CD4-positive, alpha-beta memory T cell (primary cell): ENCODE measurements at regions not wholly inside any gene's neighbourhood (a gene's known extent, or its start where the extent isn't known, plus 50 kb on each side); places are given as distances from the start of the nearest gene placed in this dataset.

Experiments
- CTCF ChIA-PET: fragments of 350-600 bp; sonication (Branson Sonifier 250); formaldehyde crosslinking; loops from one replicate; lab custom pipeline; 2021; ENCODE audit warnings: inconsistent platforms; ENCODE audit not compliant: partially characterized antibody; lab: Charles Lee
- POLR2A ChIA-PET: fragments of 350-600 bp; sonication (Branson Sonifier 250); formaldehyde crosslinking; loops from one replicate; lab custom pipeline; 2021; ENCODE audit not compliant: partially characterized antibody; lab: Charles Lee
- DNase-seq, 5 donors: peaks; one replicate each; pipeline versions ENCODE4 v3.0.0 to v3.0.0-alpha.2; 2020 to 2022; ENCODE audit warnings: mixed read lengths in 1 of 5
- H3K27ac ChIP-seq: one replicate; pipeline ENCODE4 v1.7.0; 2013; ENCODE audit warnings: low read depth, low read length
- H3K27me3 ChIP-seq: 2 replicates; pipeline ENCODE4 v1.7.0; 2013; ENCODE audit warnings: mild to moderate bottlenecking, low read length, moderate library complexity; ENCODE audit not compliant: insufficient read depth
- H3K36me3 ChIP-seq: 2 replicates; pipeline ENCODE4 v1.7.0; 2013; ENCODE audit warnings: mild to moderate bottlenecking, low read length, moderate library complexity; ENCODE audit not compliant: insufficient read depth
- H3K4me1 ChIP-seq: 2 replicates; pipeline ENCODE4 v1.7.0; 2013; ENCODE audit warnings: mild to moderate bottlenecking, low read length, moderate library complexity; ENCODE audit not compliant: insufficient read depth
- H3K4me3 ChIP-seq, 2 donors: one replicate each; pipeline ENCODE4 v1.7.0; 2013; ENCODE audit warnings: low read length in 2 of 2, mild to moderate bottlenecking in 1 of 2
- H3K9me3 ChIP-seq, 2 donors: one replicate each; pipeline ENCODE4 v1.7.0; 2013; ENCODE audit warnings: low read length in 2 of 2, control low read depth in 1 of 2; ENCODE audit not compliant: control insufficient read depth in 1 of 2
- H3K27ac Mint-ChIP-seq, 7 donors: one replicate each; pipeline ENCODE4 v1.8.0; 2020 to 2021; ENCODE audit warnings: mixed read lengths in 7 of 7, mild to moderate bottlenecking in 6 of 7, inconsistent platforms in 3 of 7, moderate library complexity in 3 of 7
- H3K27me3 Mint-ChIP-seq, 2 donors: one replicate each; pipeline ENCODE4 v1.8.0; 2020 to 2021; ENCODE audit warnings: mixed read lengths in 2 of 2
- H3K36me3 Mint-ChIP-seq, 2 donors: one replicate each; pipeline ENCODE4 v1.8.0; 2020 to 2021; ENCODE audit warnings: mixed read lengths in 2 of 2, inconsistent platforms in 1 of 2, mild to moderate bottlenecking in 1 of 2
- H3K4me1 Mint-ChIP-seq, 4 donors: one replicate each; pipeline ENCODE4 v1.8.0; 2020 to 2021; ENCODE audit warnings: mixed read lengths in 4 of 4, mild to moderate bottlenecking in 1 of 4
- H3K4me3 Mint-ChIP-seq, 8 donors: one replicate each; pipeline ENCODE4 v1.8.0; 2020 to 2021; ENCODE audit warnings: mixed read lengths in 8 of 8, mild to moderate bottlenecking in 7 of 8, moderate library complexity in 6 of 8, inconsistent platforms in 3 of 8
- H3K9me3 Mint-ChIP-seq, 8 donors: one replicate each; pipeline ENCODE4 v1.8.0; 2020 to 2021; ENCODE audit warnings: mixed read lengths in 8 of 8, mild to moderate bottlenecking in 5 of 8, inconsistent platforms in 3 of 8, moderate library complexity in 1 of 8
- intact Hi-C: fragments of 100-400 bp; cut with micrococcal nuclease; formaldehyde crosslinking; loops from one replicate; pipeline ENCODE4 v1.15.1; 2023

DNA sequence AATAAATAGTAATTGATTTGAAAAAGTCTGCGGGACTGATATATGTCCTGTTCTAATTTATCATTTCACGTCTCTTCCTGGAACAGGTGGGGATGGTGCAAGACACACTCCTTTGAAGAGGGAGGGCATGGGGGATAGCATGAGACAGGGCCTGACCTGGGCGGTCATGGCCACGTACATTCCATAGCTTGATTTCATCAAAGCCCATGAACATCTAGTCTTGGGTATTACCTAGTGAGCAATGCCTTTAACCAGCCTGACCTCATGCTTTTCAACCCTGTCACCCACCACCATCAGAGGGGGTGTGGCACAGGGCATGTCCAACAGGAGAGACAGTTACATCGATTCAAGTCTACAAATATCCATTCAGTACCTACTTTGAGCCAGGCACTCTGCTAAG is 52.3 kb upstream of the HOPX start:
- Histone ChIP-seq H3K4me3 (no peak overlapping the region), H3K27me3 (no peaks in the 10 kb centered on the region), H3K9me3 (no peaks in the 10 kb centered on the region), H3K36me3 (no peaks in the 10 kb centered on the region), H3K4me1 (no peaks in the 10 kb centered on the region), H3K27ac (no peak overlapping the region)
- H3K36me3 Mint-ChIP-seq = no peaks in the 10 kb centered on the region
- H3K9me3 Mint-ChIP-seq = peaks cover 0 to 2% (median 0%) of the 10 kb centered on the region in 8 donors
- peaks cover 2 to 8% of the 10 kb centered on the region in 2 donors for H3K27me3 Mint-ChIP-seq
- intact Hi-C loops = no loop called here
- ChIA-PET POLR2A (no interaction called here), CTCF (no interaction called here)
- DNase-seq = no peak
- peaks cover 0 to 5% (median 0%) of the 10 kb centered on the region in 4 donors for H3K4me1 Mint-ChIP-seq
- no peak overlapping the region for H3K4me3 Mint-ChIP-seq
- no peak overlapping the region for H3K27ac Mint-ChIP-seq

DNA sequence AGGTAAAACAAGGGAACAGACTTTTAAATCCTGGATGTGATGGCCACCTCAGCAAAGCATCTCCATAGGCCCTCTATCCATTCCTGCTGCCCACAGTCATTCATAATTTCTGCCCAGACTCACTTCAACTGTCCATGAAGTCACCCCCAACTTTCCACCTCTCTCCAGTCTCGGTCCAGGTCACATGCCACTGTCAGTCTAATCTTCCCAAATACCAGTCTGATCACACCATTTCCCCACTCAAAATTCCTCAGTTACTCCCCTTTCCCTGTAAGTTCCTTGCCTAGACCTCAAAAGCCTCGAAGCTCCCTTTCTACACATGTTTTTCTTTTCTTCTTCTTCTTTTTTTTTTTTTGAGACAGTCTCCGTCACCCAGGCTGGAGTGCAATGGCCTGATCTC is 51.2 kb upstream of the HOPX start:
- H3K4me1 ChIP-seq = no peaks in the 10 kb centered on the region
- H3K36me3 ChIP-seq = no peaks in the 10 kb centered on the region
- peaks cover 0 to 2% (median 0%) of the 10 kb centered on the region in 8 donors for H3K9me3 Mint-ChIP-seq
- no peak for DNase-seq
- peaks cover 0 to 3% of the 10 kb centered on the region in 2 donors for H3K36me3 Mint-ChIP-seq
- no peaks in the 10 kb centered on the region for H3K9me3 ChIP-seq
- H3K27ac Mint-ChIP-seq = peak overlapping the region in 1 of 7 donors; percentile 42
- H3K4me3 Mint-ChIP-seq = no peak overlapping the region
- ChIA-PET POLR2A (no interaction called here), CTCF (no interaction called here)
- peaks cover 0 to 2% (median 0%) of the 10 kb centered on the region in 4 donors for H3K4me1 Mint-ChIP-seq
- no peak overlapping the region for H3K4me3 ChIP-seq
- peaks cover 2 to 8% of the 10 kb centered on the region in 2 donors for H3K27me3 Mint-ChIP-seq
- H3K27ac ChIP-seq = no peak overlapping the region
- intact Hi-C loops = no loop called here
- H3K27me3 ChIP-seq = no peaks in the 10 kb centered on the region

DNA sequence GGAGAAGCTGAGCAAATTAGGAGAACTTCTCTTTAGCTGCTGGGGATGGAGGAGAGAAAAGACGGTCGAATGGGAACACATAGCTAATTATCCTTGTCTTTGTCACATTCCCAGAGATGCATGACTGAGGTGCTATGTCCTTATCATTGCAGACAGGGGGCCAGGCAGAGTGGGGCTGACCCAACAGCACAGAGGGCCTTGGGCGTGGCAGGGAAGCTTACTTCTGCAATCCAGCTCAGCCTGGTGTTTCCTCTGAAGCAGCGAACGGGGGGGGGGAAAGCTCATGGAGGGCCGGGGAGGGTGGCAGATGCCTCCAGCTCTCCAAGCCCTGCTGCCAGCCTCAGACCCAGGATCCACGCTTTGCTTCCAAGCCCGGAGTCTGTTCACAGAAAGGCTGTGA is 50.8 kb upstream of the HOPX start:
- Mint-ChIP-seq H3K36me3 (peaks cover 0 to 3% of the 10 kb centered on the region in 2 donors), H3K27me3 (peaks cover 2 to 8% of the 10 kb centered on the region in 2 donors), H3K27ac (no peak overlapping the region), H3K4me1 (peaks cover 0 to 2% (median 0%) of the 10 kb centered on the region in 4 donors), H3K9me3 (peaks cover 0 to 2% (median 0%) of the 10 kb centered on the region in 8 donors), H3K4me3 (no peak overlapping the region)
- DNase-seq = no peak
- no peaks in the 10 kb centered on the region for H3K36me3 ChIP-seq
- no peak overlapping the region for H3K4me3 ChIP-seq
- no peaks in the 10 kb centered on the region for H3K9me3 ChIP-seq
- H3K4me1 ChIP-seq = no peaks in the 10 kb centered on the region
- intact Hi-C loops = no loop called here
- POLR2A ChIA-PET = no interaction called here
- CTCF ChIA-PET = interaction anchor here (1.3 kb wide), 1 partner anchor 156 kb away, joined by 3 read pairs; no protein-coding TSS in a partner anchor
- no peak overlapping the region for H3K27ac ChIP-seq
- H3K27me3 ChIP-seq = no peaks in the 10 kb centered on the region
